ENCODE measurements at regions not wholly inside any gene's neighbourhood (a gene's known extent, or its start where the extent isn't known, plus 50 kb on each side); places are given as distances from the start of the nearest gene placed in this dataset.

GRCh38 chr11:4197112-4197511, 102.5 kb downstream of the RRM1 start:
- no peak for TF ChIP-seq CTCF (IDR thresholded peaks at IDR 0.05; ENCODE audit: control insufficient read depth, extremely low read depth, insufficient read depth)
- H3K4me3 ChIP-seq (ENCODE audit: low read depth, low read length), result no peak overlapping the region
- no peak for DNase-seq (ENCODE audit: low read depth)

DNA sequence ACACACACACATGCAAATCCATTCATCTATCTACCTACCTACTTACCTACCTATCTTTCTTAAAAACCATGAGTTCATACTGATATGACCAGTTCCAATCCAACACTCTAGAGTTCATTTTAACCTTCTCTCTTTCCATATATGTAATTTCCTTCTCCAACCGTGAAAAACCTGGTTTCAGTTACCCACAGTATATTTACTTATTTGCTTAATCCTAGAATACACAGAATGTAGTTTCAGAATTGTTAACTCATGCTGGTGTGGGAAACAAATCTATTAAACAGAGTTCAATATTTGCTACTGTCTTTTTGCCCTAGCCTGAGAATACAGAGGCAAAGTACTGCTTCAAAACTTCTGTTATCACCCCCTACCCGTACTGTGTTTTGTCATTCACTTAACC, 101.3 kb downstream of the RRM1 start:
- TF ChIP-seq CTCF (IDR thresholded peaks at IDR 0.05; ENCODE audit: control insufficient read depth, extremely low read depth, insufficient read depth), result no peak
- peak; percentile 42 for DNase-seq (ENCODE audit: low read depth)
- H3K4me3 ChIP-seq (ENCODE audit: low read depth, low read length), result no peak overlapping the region

- no peak for DNase-seq (ENCODE audit: low read depth)
- no peak overlapping the region for H3K4me3 ChIP-seq (ENCODE audit: low read depth, low read length)
- no peak for TF ChIP-seq CTCF (IDR thresholded peaks at IDR 0.05; ENCODE audit: control insufficient read depth, extremely low read depth, insufficient read depth)
Observed at GRCh38 chr11:4194889-4195288, 100.3 kb downstream of the RRM1 start.

- no peak for DNase-seq (ENCODE audit: low read depth)
Observed at GRCh38 chr11:4191031-4191571, 96.5 kb downstream of the RRM1 start.

DNA sequence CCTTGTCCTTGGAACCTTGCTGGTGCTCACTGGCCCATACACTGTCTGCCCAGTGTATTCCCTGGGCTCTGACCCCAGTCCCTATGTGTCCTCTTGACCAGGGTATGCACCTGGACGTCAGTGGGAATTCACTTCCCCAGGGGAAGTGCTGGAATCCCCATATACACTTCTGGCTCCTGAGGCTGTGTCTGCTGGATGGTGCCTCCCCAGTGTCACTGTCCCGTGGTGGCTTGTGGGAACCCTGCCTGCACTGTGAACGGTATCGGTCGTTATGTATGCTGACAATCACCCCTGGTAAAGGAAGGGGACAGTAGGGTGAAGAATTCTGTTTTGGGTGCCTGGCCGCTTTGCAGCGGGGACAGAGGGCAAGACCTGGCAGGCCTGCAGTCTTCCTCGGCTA, 95.9 kb downstream of the RRM1 start:
- TF ChIP-seq CTCF (IDR thresholded peaks at IDR 0.05; ENCODE audit: control insufficient read depth, extremely low read depth, insufficient read depth), result no peak
- no peak overlapping the region for H3K4me3 ChIP-seq (ENCODE audit: low read depth, low read length)
- DNase-seq (ENCODE audit: low read depth), result no peak

More at GRCh38 chr11:4191031-4191571, 96.5 kb downstream of the RRM1 start:
- H3K4me3 ChIP-seq (ENCODE audit: low read depth, low read length), result no peak overlapping the region
- no peak for TF ChIP-seq CTCF (IDR thresholded peaks at IDR 0.05; ENCODE audit: control insufficient read depth, extremely low read depth, insufficient read depth)

- DNase-seq (ENCODE audit: low read depth), result no peak
- H3K4me3 ChIP-seq (ENCODE audit: low read depth, low read length), result no peak overlapping the region
- no peak for TF ChIP-seq CTCF (IDR thresholded peaks at IDR 0.05; ENCODE audit: control insufficient read depth, extremely low read depth, insufficient read depth)
Observed at GRCh38 chr11:4190098-4190497, 95.5 kb downstream of the RRM1 start.
